H1 (cell line): ENCODE measurements at regions not wholly inside any gene's neighbourhood (a gene's known extent, or its start where the extent isn't known, plus 50 kb on each side); places are given as distances from the start of the nearest gene placed in this dataset.

Experiments
- CTCF ChIA-PET: fragments of 300-600 bp; sonication (Branson Sonifier 250); formaldehyde crosslinking; loops from one replicate; lab custom pipeline; 2021; ENCODE audit not compliant: partially characterized antibody; lab: Charles Lee
- POLR2A ChIA-PET: fragments of 300-600 bp; sonication (Branson Sonifier 250); formaldehyde crosslinking; loops from one replicate; lab custom pipeline; 2021; ENCODE audit warnings: inconsistent platforms; ENCODE audit not compliant: partially characterized antibody; lab: Charles Lee
- DNase-seq, 2 experiments: peaks; one replicate each; pipeline versions ENCODE4 v3.0.0 to v3.0.0-alpha.2; 2010 to 2022; ENCODE audit warnings: low spot score in 2 of 2, low read depth in 1 of 2, mixed read lengths in 1 of 2
- FAIRE-seq: peaks from 2 replicates; lab custom pipeline; 2011; peaks lifted over from hg19 to GRCh38; lab: Jason Lieb, UNC
- H2AFZ ChIP-seq: 2 replicates; pipeline ENCODE4 v1.8.1; 2012; ENCODE audit warnings: low read length, inconsistent platforms
- H2AK5ac ChIP-seq: 2 replicates; pipeline ENCODE4 v1.6.1; 2013; ENCODE audit warnings: low read depth, low read length
- H2BK120ac ChIP-seq: replicated peaks from 2 replicates; pipeline ENCODE3; 2013; ENCODE audit warnings: low read depth, low read length, inconsistent platforms
- H2BK12ac ChIP-seq: 2 replicates; pipeline ENCODE4 v1.6.1; 2013; ENCODE audit warnings: low read depth, low read length
- H2BK15ac ChIP-seq: 2 replicates; pipeline ENCODE4 v1.6.1; 2013; ENCODE audit warnings: low read length
- H2BK20ac ChIP-seq: 2 replicates; pipeline ENCODE4 v1.6.1; 2013; ENCODE audit warnings: low read length
- H2BK5ac ChIP-seq: 2 replicates; pipeline ENCODE4 v1.6.1; 2013; ENCODE audit warnings: low read depth, low read length
- H3K14ac ChIP-seq: 2 replicates; pipeline ENCODE4 v1.6.1; 2013; ENCODE audit warnings: inconsistent platforms; ENCODE audit not compliant: insufficient read length
- H3K18ac ChIP-seq: 2 replicates; pipeline ENCODE4 v1.6.1; 2013; ENCODE audit warnings: low read length; ENCODE audit errors: extremely low read depth
- H3K23ac ChIP-seq: 2 replicates; pipeline ENCODE4 v1.6.1; 2013; ENCODE audit warnings: inconsistent platforms; ENCODE audit not compliant: insufficient read length
- H3K23me2 ChIP-seq: 2 replicates; pipeline ENCODE4 v1.6.1; 2013; ENCODE audit warnings: low read depth, low read length
- H3K27ac ChIP-seq: 2 replicates; pipeline ENCODE4 v1.6.1; 2011; ENCODE audit warnings: low read depth, low read length, inconsistent platforms
- H3K27me3 ChIP-seq, 4 experiments: replicated peaks in 1 of 4; 1 replicate in 1 of 4; 2 replicates in 3 of 4; pipeline versions ENCODE4 v1.6.1 to v1.8.1; 2011 to 2013; ENCODE audit warnings: low read length in 3 of 4, mild to moderate bottlenecking in 3 of 4, inconsistent platforms in 2 of 4, mixed read lengths in 2 of 4, moderate library complexity in 1 of 4; ENCODE audit not compliant: control insufficient read depth in 3 of 4, insufficient read depth in 3 of 4; ENCODE audit errors: extremely low read depth in 1 of 4
- H3K36me3 ChIP-seq, 4 experiments: 2 replicates each; pipeline versions ENCODE4 v1.6.1 to v1.8.1; 2011 to 2013; ENCODE audit warnings: mild to moderate bottlenecking in 4 of 4, low read length in 3 of 4, moderate library complexity in 2 of 4, control low read depth in 1 of 4, inconsistent platforms in 1 of 4; ENCODE audit not compliant: insufficient read depth in 4 of 4, control insufficient read depth in 2 of 4
- H3K4ac ChIP-seq: replicated peaks from 2 replicates; pipeline ENCODE3; 2013; ENCODE audit warnings: low read length, low read depth, mixed read lengths, inconsistent platforms; ENCODE audit not compliant: insufficient read length
- H3K4me1 ChIP-seq, 4 experiments: replicated peaks in 1 of 4; 1 replicate in 1 of 4; 2 replicates in 3 of 4; pipeline versions ENCODE4 v1.6.1 to v1.8.1; 2011 to 2013; ENCODE audit warnings: low read length in 3 of 4, inconsistent platforms in 2 of 4, mixed read lengths in 1 of 4; ENCODE audit not compliant: insufficient read depth in 4 of 4, control insufficient read depth in 3 of 4
- H3K4me2 ChIP-seq, 2 experiments: 2 replicates each; pipeline versions ENCODE4 v1.6.1 to v1.8.1; 2011 to 2013; ENCODE audit warnings: low read depth in 2 of 2, low read length in 2 of 2, control low read depth in 1 of 2, inconsistent platforms in 1 of 2, mild to moderate bottlenecking in 1 of 2; ENCODE audit not compliant: insufficient read depth in 1 of 2
- H3K4me3 ChIP-seq, 4 experiments: fragments of 200-600, 300-600 bp in 1 of 4; sonication (generic), shearing (Covaris generic), sonication (Bioruptor Twin) in 1 of 4; 2 replicates each; pipeline versions ENCODE4 v1.5.1 to v1.8.1; 2011 to 2016; ENCODE audit warnings: low read length in 4 of 4, low read depth in 3 of 4, control low read depth in 2 of 4, inconsistent platforms in 2 of 4, mild to moderate bottlenecking in 2 of 4, mixed read lengths in 1 of 4, moderate library complexity in 1 of 4; ENCODE audit not compliant: insufficient read depth in 2 of 4; ENCODE audit errors: extremely low read depth in 1 of 4
- H3K56ac ChIP-seq: replicated peaks from 2 replicates; pipeline ENCODE3; 2013; ENCODE audit warnings: low read depth, mild to moderate bottlenecking, mixed read lengths, low read length, inconsistent platforms; ENCODE audit not compliant: insufficient read length
- H3K79me1 ChIP-seq: 2 replicates; pipeline ENCODE4 v1.6.1; 2013; ENCODE audit warnings: low read depth, low read length, control low read depth
- H3K79me2 ChIP-seq, 2 experiments: 2 replicates each; pipeline versions ENCODE4 v1.6.1 to v1.8.1; 2012 to 2013; ENCODE audit warnings: low read length in 2 of 2, mild to moderate bottlenecking in 2 of 2, inconsistent platforms in 1 of 2; ENCODE audit not compliant: insufficient read depth in 2 of 2, control insufficient read depth in 1 of 2
- H3K9ac ChIP-seq, 4 experiments: replicated peaks in 1 of 4; 1 replicate in 1 of 4; 2 replicates in 3 of 4; pipeline versions ENCODE4 v1.6.1 to v1.8.1; 2011 to 2013; ENCODE audit warnings: low read depth in 3 of 4, low read length in 3 of 4, control low read depth in 2 of 4, mild to moderate bottlenecking in 2 of 4, moderate library complexity in 2 of 4, inconsistent platforms in 1 of 4; ENCODE audit errors: extremely low read depth in 1 of 4
- H3K9me3 ChIP-seq, 2 experiments: 2 replicates each; pipeline versions ENCODE4 v1.6.1 to v1.8.1; 2012 to 2013; ENCODE audit warnings: mild to moderate bottlenecking in 2 of 2, moderate library complexity in 2 of 2, control low read depth in 1 of 2, inconsistent platforms in 1 of 2, low read depth in 1 of 2, low read length in 1 of 2, mixed read lengths in 1 of 2; ENCODE audit not compliant: insufficient read depth in 2 of 2
- H4K20me1 ChIP-seq, 2 experiments: replicated peaks in 1 of 2; 2 replicates each; pipeline versions ENCODE3 to v1.8.1; 2011 to 2013; ENCODE audit warnings: inconsistent platforms in 2 of 2, low read length in 2 of 2, mild to moderate bottlenecking in 1 of 2; ENCODE audit not compliant: insufficient read depth in 2 of 2, control insufficient read depth in 1 of 2
- H4K5ac ChIP-seq: 2 replicates; pipeline ENCODE4 v1.6.1; 2013; ENCODE audit warnings: low read length, low read depth, mixed read lengths, inconsistent platforms; ENCODE audit not compliant: insufficient read length
- H4K8ac ChIP-seq: 2 replicates; pipeline ENCODE4 v1.8.0; 2013; ENCODE audit warnings: mild to moderate bottlenecking, moderate library complexity, low read length, inconsistent platforms; ENCODE audit not compliant: insufficient read depth; ENCODE audit errors: extremely low read depth
- H4K91ac ChIP-seq: replicated peaks from 2 replicates; pipeline ENCODE3; 2013; ENCODE audit warnings: low read length, mixed read lengths, inconsistent platforms; ENCODE audit not compliant: insufficient read length
- EZH2 ChIP-seq: fragments of 200-600 bp; sonication (generic); IDR thresholded peaks from 2 replicates; pipeline ENCODE4 v1.7.1; 2012; ENCODE audit warnings: low read depth, mild to moderate bottlenecking, moderate library complexity, low read length, inconsistent platforms; ENCODE audit not compliant: severe bottlenecking
- HDAC2 ChIP-seq, 2 experiments: fragments of 300-600 bp in 1 of 2; sonication (generic) in 1 of 2; IDR thresholded peaks; 2 replicates each; pipeline ENCODE4 v1.6.1; 2011 to 2012; ENCODE audit warnings: low read depth in 2 of 2, low read length in 2 of 2, mild to moderate bottlenecking in 2 of 2, moderate library complexity in 2 of 2, borderline replicate concordance in 1 of 2, inconsistent platforms in 1 of 2
- KDM5A ChIP-seq: fragments of 200-600 bp; IDR thresholded peaks from 2 replicates; pipeline ENCODE4 v1.7.1; 2012; ENCODE audit warnings: mild to moderate bottlenecking, low read length, inconsistent platforms, mixed read lengths
- NANOG ChIP-seq: IDR thresholded peaks from 2 replicates; pipeline ENCODE4 v1.6.1; 2011; ENCODE audit warnings: low read length, low read depth, mild to moderate bottlenecking, inconsistent platforms; ENCODE audit not compliant: insufficient read depth, poor library complexity, severe bottlenecking
- POLR2A ChIP-seq, 2 experiments: IDR thresholded peaks; 1 replicate in 1 of 2; 2 replicates in 1 of 2; pipeline ENCODE4 v1.6.1; 2011; ENCODE audit warnings: low read depth in 2 of 2, low read length in 2 of 2, mild to moderate bottlenecking in 2 of 2; ENCODE audit errors: control extremely low read depth in 1 of 2
- POLR2AphosphoS5 ChIP-seq: IDR thresholded peaks from 2 replicates; pipeline ENCODE4 v1.6.1; 2011; ENCODE audit warnings: low read depth, low read length
- RBBP5 ChIP-seq: IDR thresholded peaks from 2 replicates; pipeline ENCODE4 v1.7.1; 2012; ENCODE audit warnings: low read depth, mild to moderate bottlenecking, inconsistent platforms, low read length, moderate library complexity, borderline replicate concordance
- RFX5 ChIP-seq: IDR thresholded peaks from 2 replicates; pipeline ENCODE4 v1.6.1; 2011; ENCODE audit warnings: low read depth, low read length, improper control_type of control experiment, borderline replicate concordance
- RNF2 ChIP-seq: fragments of 200-900, 300-1000 bp; sonication (generic); IDR thresholded peaks from 2 replicates; pipeline ENCODE4 v1.7.1; 2016; ENCODE audit warnings: borderline replicate concordance, low read depth, mild to moderate bottlenecking, antibody characterized with exemption, low read length; ENCODE audit not compliant: poor library complexity, severe bottlenecking; ENCODE audit errors: missing control alignments
- SP1 ChIP-seq: IDR thresholded peaks from 2 replicates; pipeline ENCODE4 v1.6.1; 2011; ENCODE audit warnings: low read depth, low read length
- SP4 ChIP-seq: IDR thresholded peaks from 2 replicates; pipeline ENCODE4 v1.6.1; 2012; ENCODE audit warnings: low read length, inconsistent platforms
- WGBS, 2 experiments: shearing (Covaris generic) in 1 of 2; methylation state at CpG; one replicate each; pipeline versions ENCODE4 v1.1.6 to v1.1.7; 2013 to 2015; ENCODE audit warnings: low lambda C conversion rate in 2 of 2, mixed read lengths in 2 of 2, inconsistent platforms in 1 of 2, low coverage in 1 of 2, missing lambda C conversion rate in 1 of 2; ENCODE audit not compliant: insufficient replicate concordance in 2 of 2, insufficient coverage in 1 of 2, insufficient read length in 1 of 2; ENCODE audit errors: extremely low coverage in 1 of 2, missing lambda C conversion rate in 1 of 2; 5-methylcytosine and 5-hydroxymethylcytosine counted together

GRCh38 chr18:78753240-78753639 lies 226.4 kb upstream of the SALL3 start:
- H3K4me1 ChIP-seq = no peaks in the 10 kb centered on the region
- H3K18ac ChIP-seq = no peak overlapping the region
- no peak overlapping the region for H3K23ac ChIP-seq
- H2BK20ac ChIP-seq = no peak overlapping the region
- no peak overlapping the region for H3K4ac ChIP-seq
- no peak overlapping the region for H4K5ac ChIP-seq
- H4K20me1 ChIP-seq = no peaks in the 10 kb centered on the region
- no peak overlapping the region for H3K56ac ChIP-seq
- 95% methylated on average over 10 of the region's 23 CpGs; no CpG with 5 or more reads in 1 of the 2 experiments for WGBS, 2 experiments
- POLR2A ChIA-PET = no interaction called here
- no peaks in the 10 kb centered on the region for H3K36me3 ChIP-seq
- no peak overlapping the region for H3K14ac ChIP-seq
- H4K8ac ChIP-seq = no peak overlapping the region; the same call in 1 of the 2 replicates
- DNase-seq = no peak
- H3K79me1 ChIP-seq = no peaks in the 10 kb centered on the region
- no peak overlapping the region for H2BK5ac ChIP-seq
- no peak overlapping the region for H3K9ac ChIP-seq
- TF ChIP-seq RBBP5 = no peak
- TF ChIP-seq SP4 = no peak
- TF ChIP-seq RNF2 = no peak
- no peak for TF ChIP-seq KDM5A
- no peak for TF ChIP-seq POLR2A (IDR thresholded peaks at IDR 0.05; ENCODE audit: control extremely low read depth in 1 of 2, low read depth in 2 of 2, low read length in 2 of 2)
- TF ChIP-seq POLR2AphosphoS5 = no peak
- TF ChIP-seq HDAC2 (IDR thresholded peaks at IDR 0.05; ENCODE audit: borderline replicate concordance in 1 of 2, low read depth in 2 of 2, low read length in 2 of 2) = no peak
- TF ChIP-seq EZH2 = no peak
- TF ChIP-seq SP1 = no peak
- TF ChIP-seq NANOG = no peak
- no peak for TF ChIP-seq RFX5
- no peak overlapping the region for H2AK5ac ChIP-seq
- no peak overlapping the region for H3K27ac ChIP-seq
- CTCF ChIA-PET = no interaction called here
- H3K9me3 ChIP-seq = no peaks in the 10 kb centered on the region
- no peak overlapping the region for H2BK15ac ChIP-seq
- FAIRE-seq = no peak
- no peak overlapping the region for H2BK12ac ChIP-seq
- H2BK120ac ChIP-seq = no peak overlapping the region
- H3K27me3 ChIP-seq = no peaks in the 10 kb centered on the region
- H3K4me3 ChIP-seq = no peak overlapping the region
- no peak overlapping the region for H3K4me2 ChIP-seq
- no peak overlapping the region for H2AFZ ChIP-seq
- H4K91ac ChIP-seq = no peak overlapping the region
- no peaks in the 10 kb centered on the region for H3K23me2 ChIP-seq
- no peaks in the 10 kb centered on the region for H3K79me2 ChIP-seq
